Central memory CD8-positive, alpha-beta T cell (primary cell): ENCODE measurements at regions not wholly inside any gene's neighbourhood (a gene's known extent, or its start where the extent isn't known, plus 50 kb on each side); places are given as distances from the start of the nearest gene placed in this dataset.

Source experiments
- ATAC-seq: fragments of 150-1000 bp; cut with Tn5 transposase; replicated peaks from 2 replicates; pipeline ENCODE4 v1.10.0; 2022; ENCODE audit warnings: mild to moderate bottlenecking, moderate FRiP score, moderate number of reproducible peaks; ENCODE audit not compliant: poor library complexity, severe bottlenecking; ENCODE audit errors: extremely low read depth
- DNase-seq, 2 donors: peaks; one replicate each; pipeline ENCODE4 v3.0.0; 2021; ENCODE audit warnings: low spot score in 2 of 2
- H3K27ac Mint-ChIP-seq: one replicate; pipeline ENCODE4 v1.8.0; 2022; ENCODE audit warnings: low read depth, mild to moderate bottlenecking, moderate library complexity, mixed read lengths
- H3K27me3 Mint-ChIP-seq: one replicate; pipeline ENCODE4 v1.8.0; 2022; ENCODE audit warnings: mixed read lengths
- H3K36me3 Mint-ChIP-seq: one replicate; pipeline ENCODE4 v1.8.0; 2022; ENCODE audit warnings: mild to moderate bottlenecking, moderate library complexity, mixed read lengths; ENCODE audit not compliant: insufficient read depth
- H3K4me1 Mint-ChIP-seq: one replicate; pipeline ENCODE4 v1.8.0; 2022; ENCODE audit warnings: mixed read lengths
- H3K4me3 Mint-ChIP-seq: one replicate; pipeline ENCODE4 v1.8.0; 2022; ENCODE audit warnings: mild to moderate bottlenecking, moderate library complexity, mixed read lengths
- H3K9me3 Mint-ChIP-seq: one replicate; pipeline ENCODE4 v1.8.0; 2022; ENCODE audit warnings: mixed read lengths

DNA sequence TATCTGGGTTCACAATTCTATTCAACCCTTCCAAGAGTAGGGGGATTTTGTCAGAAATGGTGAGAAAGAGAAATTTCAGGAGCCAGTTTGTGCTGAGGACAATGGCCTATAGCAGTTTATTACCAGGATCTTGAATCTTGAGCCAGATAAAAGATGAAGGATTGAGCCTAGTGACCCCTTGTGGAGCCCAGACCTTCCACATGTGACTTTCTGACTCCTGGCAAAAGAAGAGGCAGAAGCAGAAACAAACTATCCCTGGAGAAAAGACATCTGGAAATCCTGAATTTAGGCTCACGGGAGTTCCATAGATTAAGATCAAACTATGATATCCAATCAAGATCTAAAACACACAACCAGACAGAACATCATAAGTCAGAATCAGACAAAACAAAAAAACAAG is 60.9 kb upstream of the CHRM2 start:
- no peak overlapping the region for H3K27ac Mint-ChIP-seq
- ATAC-seq (no peak), DNase-seq (no peak)
- no peaks in the 10 kb centered on the region for H3K4me1 Mint-ChIP-seq
- H3K36me3 Mint-ChIP-seq: no peaks in the 10 kb centered on the region
- H3K27me3 Mint-ChIP-seq: no peaks in the 10 kb centered on the region
- H3K9me3 Mint-ChIP-seq: peaks cover 32% of the 10 kb centered on the region
- no peak overlapping the region for H3K4me3 Mint-ChIP-seq

DNA sequence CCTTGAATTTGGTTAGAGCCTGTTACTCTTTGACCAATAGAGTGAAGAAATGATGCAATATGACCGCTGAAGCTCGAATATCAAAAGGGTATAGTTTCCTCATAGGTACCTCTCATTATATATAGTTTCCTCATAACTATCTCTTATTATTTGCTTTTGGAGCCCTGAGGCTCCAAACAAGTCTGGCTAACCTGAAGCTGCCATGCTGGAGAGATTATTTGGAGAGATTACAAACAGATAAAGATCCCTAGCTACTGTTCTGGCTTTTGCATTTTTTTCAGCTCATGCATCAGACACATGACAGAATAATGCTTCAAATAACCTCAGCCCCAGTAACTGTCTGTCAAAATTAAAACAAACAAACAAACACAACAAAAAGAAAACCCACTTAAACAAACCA is 65.4 kb upstream of the CHRM2 start:
- Mint-ChIP-seq H3K4me1 (no peaks in the 10 kb centered on the region), H3K36me3 (no peaks in the 10 kb centered on the region), H3K4me3 (no peak overlapping the region), H3K27ac (no peak overlapping the region), H3K9me3 (peaks cover 17% of the 10 kb centered on the region), H3K27me3 (no peaks in the 10 kb centered on the region)
- DNase-seq: no peak
- no peak for ATAC-seq

DNA sequence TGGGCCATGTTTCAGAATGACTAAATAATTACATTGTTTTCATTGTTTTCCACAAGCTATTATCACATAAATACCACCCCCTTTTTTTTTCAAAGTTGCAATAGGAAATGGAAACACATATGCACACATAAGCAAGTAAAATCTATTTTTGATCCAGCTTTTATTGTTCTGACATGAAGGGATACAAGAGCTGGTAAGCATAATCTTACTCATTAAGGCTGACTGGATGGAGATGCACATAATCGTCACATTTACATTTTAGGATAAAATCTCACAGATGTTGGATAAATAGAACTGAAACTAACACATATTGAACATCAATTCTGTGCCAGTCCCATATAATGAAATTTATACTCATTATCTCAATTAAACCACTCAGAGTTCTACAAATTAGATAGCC is 84.5 kb upstream of the CHRM2 start:
- Mint-ChIP-seq H3K9me3 (peaks cover 11% of the 10 kb centered on the region), H3K27me3 (no peaks in the 10 kb centered on the region), H3K4me1 (no peaks in the 10 kb centered on the region), H3K27ac (no peak overlapping the region), H3K36me3 (no peaks in the 10 kb centered on the region), H3K4me3 (no peak overlapping the region)
- no peak for ATAC-seq
- DNase-seq: no peak

- Mint-ChIP-seq H3K9me3 (peaks cover 13% of the 10 kb centered on the region), H3K4me3 (no peak overlapping the region), H3K27me3 (no peaks in the 10 kb centered on the region), H3K4me1 (no peaks in the 10 kb centered on the region), H3K27ac (no peak overlapping the region), H3K36me3 (no peaks in the 10 kb centered on the region)
- DNase-seq (no peak), ATAC-seq (no peak)
These were observed 126.5 kb upstream of the CHRM2 start for GRCh38 chr7:136741941-136742340.

DNA sequence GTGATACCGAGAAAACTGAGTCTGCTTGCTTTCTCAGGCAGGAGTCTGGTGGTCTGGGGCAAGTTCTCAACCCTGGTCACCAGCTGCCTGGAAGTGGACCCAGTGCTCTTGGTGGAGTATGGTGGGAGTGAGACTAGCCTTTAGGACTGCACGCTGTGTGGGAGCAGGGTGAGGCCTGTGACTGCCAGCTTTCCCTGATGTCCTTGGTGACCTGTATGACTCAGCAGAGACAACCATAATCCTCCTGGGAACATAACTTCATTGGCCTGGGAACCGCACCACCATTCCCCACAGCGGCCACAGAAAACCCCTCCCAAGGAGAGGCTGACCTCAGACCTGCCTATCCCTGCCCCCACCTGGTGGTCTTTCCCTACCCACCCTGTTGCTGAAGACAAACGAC is 139.5 kb upstream of the CHRM2 start:
- no peaks in the 10 kb centered on the region for H3K27me3 Mint-ChIP-seq
- no peak overlapping the region for H3K4me3 Mint-ChIP-seq
- DNase-seq (no peak), ATAC-seq (no peak)
- H3K9me3 Mint-ChIP-seq: peaks cover 26% of the 10 kb centered on the region
- H3K36me3 Mint-ChIP-seq: no peaks in the 10 kb centered on the region
- no peaks in the 10 kb centered on the region for H3K4me1 Mint-ChIP-seq
- no peak overlapping the region for H3K27ac Mint-ChIP-seq

DNA sequence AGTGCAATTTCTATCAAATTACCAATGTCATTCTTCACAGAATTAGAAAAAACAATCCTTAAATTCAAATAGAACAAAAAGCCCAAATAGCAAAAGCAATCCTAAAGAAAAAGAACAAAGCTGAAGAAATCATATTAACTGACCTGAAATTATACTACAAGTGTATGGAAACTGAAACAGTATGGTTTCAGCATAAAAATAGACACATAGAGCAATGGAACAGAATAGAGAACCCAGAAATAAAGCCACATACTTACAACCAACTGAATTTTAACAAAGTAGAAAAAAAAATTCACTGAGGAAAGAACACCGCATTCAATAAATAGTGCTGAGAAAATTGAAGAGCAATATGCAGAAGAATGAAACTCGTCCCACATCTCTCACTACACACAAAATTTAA is 142.0 kb upstream of the CHRM2 start:
- ATAC-seq (no peak), DNase-seq (no peak)
- no peak overlapping the region for H3K27ac Mint-ChIP-seq
- no peak overlapping the region for H3K4me3 Mint-ChIP-seq
- no peaks in the 10 kb centered on the region for H3K36me3 Mint-ChIP-seq
- H3K27me3 Mint-ChIP-seq: no peaks in the 10 kb centered on the region
- no peaks in the 10 kb centered on the region for H3K4me1 Mint-ChIP-seq
- H3K9me3 Mint-ChIP-seq: peaks cover 20% of the 10 kb centered on the region

DNA sequence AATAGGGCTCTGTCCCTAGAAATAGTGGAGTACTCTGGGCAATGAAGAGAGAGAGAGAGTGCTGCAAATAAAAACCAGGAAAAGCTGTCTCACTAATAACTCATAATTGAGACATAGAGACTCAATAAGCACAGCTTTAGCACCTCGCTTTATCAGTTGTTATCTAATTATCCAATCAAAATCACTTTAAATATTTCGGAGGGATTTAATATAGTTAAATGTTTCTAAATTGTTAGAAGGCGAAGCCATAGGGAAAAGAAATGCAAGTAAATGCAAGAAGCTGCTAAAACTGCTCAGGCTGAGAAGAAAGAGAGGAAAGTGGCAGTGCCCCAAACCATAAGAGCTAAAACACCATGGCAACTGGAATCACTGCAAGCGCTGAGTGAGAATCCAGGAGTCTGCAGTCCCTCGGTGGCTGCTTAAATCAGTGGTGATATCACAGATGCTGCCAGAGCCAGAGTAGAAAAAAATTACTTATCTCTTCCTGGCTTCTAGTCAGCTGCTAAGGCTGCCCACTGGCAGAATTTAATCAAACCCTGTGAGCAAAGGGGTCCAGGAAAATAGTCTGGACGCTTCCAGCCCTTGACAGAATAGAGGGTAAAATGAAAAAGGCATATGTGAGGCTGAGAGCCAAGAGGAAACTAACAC is 150.4 kb upstream of the CHRM2 start:
- H3K4me1 Mint-ChIP-seq: no peaks in the 10 kb centered on the region
- H3K9me3 Mint-ChIP-seq: peaks cover 17% of the 10 kb centered on the region
- no peaks in the 10 kb centered on the region for H3K36me3 Mint-ChIP-seq
- DNase-seq: no peak
- no peaks in the 10 kb centered on the region for H3K27me3 Mint-ChIP-seq
- ATAC-seq: no peak
- H3K4me3 Mint-ChIP-seq: no peak overlapping the region
- H3K27ac Mint-ChIP-seq: no peak overlapping the region

GRCh38 chr7:136714062-136714461 is 154.4 kb upstream of the CHRM2 start:
- H3K36me3 Mint-ChIP-seq: peaks cover 2% of the 10 kb centered on the region
- DNase-seq: no peak
- no peaks in the 10 kb centered on the region for H3K4me1 Mint-ChIP-seq
- H3K9me3 Mint-ChIP-seq: peaks cover 28% of the 10 kb centered on the region
- no peak overlapping the region for H3K27ac Mint-ChIP-seq
- no peak for ATAC-seq
- H3K4me3 Mint-ChIP-seq: no peak overlapping the region
- H3K27me3 Mint-ChIP-seq: no peaks in the 10 kb centered on the region

DNA sequence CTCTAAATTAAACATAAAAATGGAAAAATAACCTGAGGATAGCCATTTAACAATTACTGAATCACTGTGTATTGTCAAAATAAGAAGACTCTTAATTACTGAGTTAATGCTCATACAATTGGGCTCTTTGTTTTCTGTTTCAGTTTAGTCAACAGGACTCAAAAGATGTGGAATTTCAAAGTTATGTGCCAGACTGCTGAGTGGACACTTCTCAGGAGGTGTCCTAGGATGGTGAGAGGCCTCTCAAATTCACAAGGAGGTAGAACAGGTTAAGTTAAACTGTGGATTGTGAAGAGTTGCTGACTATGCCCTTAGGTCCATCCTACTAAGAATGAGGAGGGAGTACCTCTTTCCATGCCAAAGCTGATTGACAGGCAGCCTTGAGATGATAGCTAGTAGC is 157.7 kb upstream of the CHRM2 start:
- ATAC-seq (no peak), DNase-seq (no peak)
- peaks cover 21% of the 10 kb centered on the region for H3K9me3 Mint-ChIP-seq
- H3K27ac Mint-ChIP-seq: no peak overlapping the region
- no peaks in the 10 kb centered on the region for H3K27me3 Mint-ChIP-seq
- H3K4me1 Mint-ChIP-seq: no peaks in the 10 kb centered on the region
- H3K4me3 Mint-ChIP-seq: no peak overlapping the region
- H3K36me3 Mint-ChIP-seq: peaks cover 2% of the 10 kb centered on the region

GRCh38 chr7:136709876-136710275 is 158.6 kb upstream of the CHRM2 start:
- ATAC-seq (no peak), DNase-seq (no peak)
- Mint-ChIP-seq H3K27me3 (no peaks in the 10 kb centered on the region), H3K4me1 (no peaks in the 10 kb centered on the region), H3K27ac (no peak overlapping the region), H3K9me3 (peaks cover 21% of the 10 kb centered on the region), H3K36me3 (peaks cover 2% of the 10 kb centered on the region), H3K4me3 (no peak overlapping the region)

GRCh38 chr7:136702913-136703312 is 165.5 kb upstream of the CHRM2 start:
- Mint-ChIP-seq H3K27me3 (no peaks in the 10 kb centered on the region), H3K27ac (no peak overlapping the region), H3K36me3 (no peaks in the 10 kb centered on the region), H3K4me1 (no peaks in the 10 kb centered on the region), H3K4me3 (no peak overlapping the region), H3K9me3 (peaks cover 10% of the 10 kb centered on the region)
- ATAC-seq: no peak
- DNase-seq: no peak

GRCh38 chr7:136698977-136699376 is 169.5 kb upstream of the CHRM2 start:
- Mint-ChIP-seq H3K27ac (no peak overlapping the region), H3K9me3 (peaks cover 13% of the 10 kb centered on the region), H3K4me1 (no peaks in the 10 kb centered on the region), H3K36me3 (no peaks in the 10 kb centered on the region), H3K4me3 (no peak overlapping the region), H3K27me3 (no peaks in the 10 kb centered on the region)
- ATAC-seq (no peak), DNase-seq (no peak)

- Mint-ChIP-seq H3K36me3 (no peaks in the 10 kb centered on the region), H3K27ac (no peak overlapping the region), H3K4me1 (no peaks in the 10 kb centered on the region), H3K4me3 (no peak overlapping the region), H3K27me3 (no peaks in the 10 kb centered on the region), H3K9me3 (peaks cover 16% of the 10 kb centered on the region)
- DNase-seq: no peak
- ATAC-seq: no peak
These were observed 170.2 kb upstream of the CHRM2 start for GRCh38 chr7:136698231-136698630.

DNA sequence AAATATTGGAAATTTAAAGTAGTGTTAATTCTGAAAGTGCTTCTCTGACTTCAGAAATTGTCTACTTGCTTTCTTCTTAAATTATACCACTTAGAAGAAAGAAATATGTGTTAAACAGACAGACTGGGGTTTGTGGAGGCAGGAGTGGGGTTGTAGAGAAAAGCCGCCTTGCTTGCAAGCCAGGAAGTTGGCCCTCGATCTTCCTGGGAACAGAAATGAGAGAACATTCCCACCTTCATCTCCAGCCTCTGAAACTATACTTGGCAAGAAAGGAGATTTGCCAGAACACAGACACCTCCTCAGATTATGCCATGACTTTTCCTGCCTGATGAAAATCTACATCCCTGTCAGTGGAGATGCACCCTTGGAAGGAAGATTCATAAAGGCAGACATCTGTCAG is 171.2 kb upstream of the CHRM2 start:
- no peak for ATAC-seq
- Mint-ChIP-seq H3K27ac (no peak overlapping the region), H3K4me3 (no peak overlapping the region), H3K36me3 (no peaks in the 10 kb centered on the region), H3K27me3 (no peaks in the 10 kb centered on the region), H3K9me3 (peaks cover 16% of the 10 kb centered on the region), H3K4me1 (no peaks in the 10 kb centered on the region)
- no peak for DNase-seq
